Prostate gland (tissue), 2 donors: ENCODE measurements at regions not wholly inside any gene's neighbourhood (a gene's known extent, or its start where the extent isn't known, plus 50 kb on each side); places are given as distances from the start of the nearest gene placed in this dataset.
"Not testable (repeated sequence)": the region's sequence is repeated elsewhere in the genome, so short reads cannot be mapped to it uniquely, and the experiment has no call there.

Experiments used
- DNase-seq: peaks from one replicate; pipeline ENCODE4 v3.0.0-alpha.2; 2019; ENCODE audit warnings: low spot score
- H3K27ac ChIP-seq, 2 donors: fragments of 200-600 bp; sonication (generic); 2 replicates each; pipeline ENCODE4 v1.5.1; 2017 to 2019
- H3K27me3 ChIP-seq: fragments of 200-600 bp; sonication (generic); replicated peaks from 2 replicates; pipeline ENCODE4 v1.5.1; 2019; ENCODE audit not compliant: insufficient read depth
- H3K36me3 ChIP-seq, 2 donors: fragments of 200-600 bp; sonication (generic); 1 replicate in 1 of 2; 2 replicates in 1 of 2; pipeline versions ENCODE4 v1.5.1 to v1.8.1; 2017 to 2019
- H3K4me1 ChIP-seq: fragments of 200-600 bp; sonication (generic); replicated peaks from 2 replicates; pipeline ENCODE4 v1.5.1; 2019
- H3K4me3 ChIP-seq, 2 donors: fragments of 200-600 bp; sonication (generic); 2 replicates each; pipeline ENCODE4 v1.5.1; 2017 to 2019
- H3K9me3 ChIP-seq: fragments of 200-600 bp; sonication (generic); 2 replicates; pipeline ENCODE4 v1.5.1; 2017
- POLR2A ChIP-seq: fragments of 450-650 bp; IDR thresholded peaks from one replicate; pipeline ENCODE4 v1.6.1; 2016; ENCODE audit warnings: antibody characterized with exemption, mild to moderate bottlenecking
- POLR2AphosphoS5 ChIP-seq: sonication (generic); formaldehyde crosslinking; IDR thresholded peaks from one replicate; pipeline ENCODE4 v1.6.1; 2017; ENCODE audit warnings: antibody characterized with exemption
- WGBS: methylation state at CpG from one replicate; pipeline ENCODE4 v1.1.5; 2018; 5-methylcytosine and 5-hydroxymethylcytosine counted together
- intact Hi-C: fragments of 100-400 bp; cut with DNase I; formaldehyde crosslinking; loops from one replicate; pipeline ENCODE4 v1.14.2; 2022
- TF ChIP-seq, protein P1 (sequence below), 4 experiments: fragments of 200-600 bp in 2 of 4; fragments of 450-650 bp in 2 of 4; sonication (generic) in 2 of 4; IDR thresholded peaks; 1 replicate in 3 of 4; 2 replicates in 1 of 4; pipeline ENCODE4 v1.5.1; 2016 to 2019; ENCODE audit warnings: antibody characterized with exemption in 4 of 4, mild to moderate bottlenecking in 2 of 4, moderate library complexity in 2 of 4

DNA sequence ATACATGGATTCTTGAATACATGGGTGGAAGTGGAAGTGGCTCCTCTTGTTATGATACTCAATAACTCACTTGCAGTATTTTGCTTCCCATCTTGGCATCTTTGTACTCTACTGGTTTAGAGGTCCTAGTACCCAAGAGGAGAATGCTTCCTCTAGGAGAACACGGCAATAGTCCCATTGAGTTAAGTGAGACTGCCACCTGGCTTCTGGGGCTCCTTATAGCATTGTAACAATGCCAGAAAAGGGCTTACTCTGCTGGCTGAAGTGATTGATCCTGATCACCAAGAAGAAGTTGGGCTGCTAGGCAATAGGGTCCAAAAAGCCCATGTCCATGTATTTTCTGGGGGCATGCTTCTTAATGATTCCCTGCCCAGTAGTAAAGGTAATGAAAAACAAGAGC, 627.6 kb upstream of the SGCD start:
- no peak for TF ChIP-seq POLR2A
- no peak for TF ChIP-seq POLR2AphosphoS5
- TF ChIP-seq, protein P1, sequence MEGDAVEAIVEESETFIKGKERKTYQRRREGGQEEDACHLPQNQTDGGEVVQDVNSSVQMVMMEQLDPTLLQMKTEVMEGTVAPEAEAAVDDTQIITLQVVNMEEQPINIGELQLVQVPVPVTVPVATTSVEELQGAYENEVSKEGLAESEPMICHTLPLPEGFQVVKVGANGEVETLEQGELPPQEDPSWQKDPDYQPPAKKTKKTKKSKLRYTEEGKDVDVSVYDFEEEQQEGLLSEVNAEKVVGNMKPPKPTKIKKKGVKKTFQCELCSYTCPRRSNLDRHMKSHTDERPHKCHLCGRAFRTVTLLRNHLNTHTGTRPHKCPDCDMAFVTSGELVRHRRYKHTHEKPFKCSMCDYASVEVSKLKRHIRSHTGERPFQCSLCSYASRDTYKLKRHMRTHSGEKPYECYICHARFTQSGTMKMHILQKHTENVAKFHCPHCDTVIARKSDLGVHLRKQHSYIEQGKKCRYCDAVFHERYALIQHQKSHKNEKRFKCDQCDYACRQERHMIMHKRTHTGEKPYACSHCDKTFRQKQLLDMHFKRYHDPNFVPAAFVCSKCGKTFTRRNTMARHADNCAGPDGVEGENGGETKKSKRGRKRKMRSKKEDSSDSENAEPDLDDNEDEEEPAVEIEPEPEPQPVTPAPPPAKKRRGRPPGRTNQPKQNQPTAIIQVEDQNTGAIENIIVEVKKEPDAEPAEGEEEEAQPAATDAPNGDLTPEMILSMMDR (IDR thresholded peaks at IDR 0.05): peak in 1 of 4 experiments; percentile 20
- Histone ChIP-seq H3K4me3 (no peak overlapping the region), H3K9me3 (no peaks in the 10 kb centered on the region), H3K27ac (no peak overlapping the region), H3K4me1 (no peaks in the 10 kb centered on the region), H3K36me3 (no peaks in the 10 kb centered on the region), H3K27me3 (no peaks in the 10 kb centered on the region)
- 33% methylated on average over 1 of the region's 1 CpG for WGBS
- intact Hi-C loops: no loop called here
- no peak for DNase-seq

DNA sequence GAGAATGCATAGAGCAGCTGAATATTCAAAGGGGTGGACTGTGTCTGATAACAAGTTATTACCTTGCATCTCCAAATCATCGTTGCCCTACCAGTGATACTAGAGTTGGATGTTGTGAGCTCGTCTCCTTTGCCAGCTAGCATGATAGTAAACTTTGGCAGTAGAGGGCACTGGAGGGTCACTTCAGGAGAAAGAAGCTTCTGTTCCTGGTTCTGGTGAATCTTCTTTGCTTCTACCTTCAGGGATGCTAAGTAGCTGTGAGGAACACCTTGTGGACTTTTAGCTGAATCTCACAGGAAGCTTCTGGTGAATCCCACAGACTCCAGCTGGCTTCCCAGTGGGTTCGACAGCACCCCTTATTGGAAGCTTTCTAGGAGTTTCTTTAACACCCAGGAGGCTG, 626.6 kb upstream of the SGCD start:
- Histone ChIP-seq H3K4me3 (no peak overlapping the region), H3K27me3 (no peaks in the 10 kb centered on the region), H3K9me3 (no peaks in the 10 kb centered on the region), H3K27ac (no peak overlapping the region), H3K36me3 (no peaks in the 10 kb centered on the region), H3K4me1 (no peaks in the 10 kb centered on the region)
- intact Hi-C loops: loop anchor here (10.0 kb wide), 1 partner anchor 326 kb away; no protein-coding TSS in a partner anchor
- TF ChIP-seq POLR2A (no peak), POLR2AphosphoS5 (no peak)
- TF ChIP-seq, protein P1 (IDR thresholded peaks at IDR 0.05): no peak
- DNase-seq: no peak
- 44% methylated on average over 3 of the region's 3 CpGs for WGBS

DNA sequence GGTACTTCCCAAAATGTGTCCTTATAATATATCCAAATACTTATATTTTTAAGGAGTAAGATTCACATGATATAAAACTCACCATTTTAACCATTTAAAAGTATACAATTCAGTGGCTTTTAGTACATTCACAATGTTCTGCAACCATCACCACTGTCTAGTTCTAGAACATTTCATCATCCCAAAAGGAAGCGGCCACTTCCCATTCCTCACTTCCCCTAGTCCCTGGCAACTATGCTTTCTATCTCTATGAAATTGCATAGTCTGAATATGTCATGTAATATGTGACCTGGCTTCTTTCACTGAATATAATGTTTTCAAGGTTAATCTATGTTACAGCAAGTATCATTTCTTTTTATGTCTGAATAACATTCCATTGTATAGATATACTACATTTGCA, 615.1 kb upstream of the SGCD start:
- DNase-seq: no peak
- WGBS: 93% methylated on average over 1 of the region's 1 CpG
- TF ChIP-seq, protein P1 (IDR thresholded peaks at IDR 0.05): no peak
- TF ChIP-seq POLR2AphosphoS5 (no peak), POLR2A (no peak)
- Histone ChIP-seq H3K9me3 (no peaks in the 10 kb centered on the region), H3K4me1 (no peaks in the 10 kb centered on the region), H3K27ac (no peak overlapping the region), H3K4me3 (no peak overlapping the region), H3K27me3 (no peaks in the 10 kb centered on the region), H3K36me3 (no peaks in the 10 kb centered on the region)
- intact Hi-C loops: no loop called here

DNA sequence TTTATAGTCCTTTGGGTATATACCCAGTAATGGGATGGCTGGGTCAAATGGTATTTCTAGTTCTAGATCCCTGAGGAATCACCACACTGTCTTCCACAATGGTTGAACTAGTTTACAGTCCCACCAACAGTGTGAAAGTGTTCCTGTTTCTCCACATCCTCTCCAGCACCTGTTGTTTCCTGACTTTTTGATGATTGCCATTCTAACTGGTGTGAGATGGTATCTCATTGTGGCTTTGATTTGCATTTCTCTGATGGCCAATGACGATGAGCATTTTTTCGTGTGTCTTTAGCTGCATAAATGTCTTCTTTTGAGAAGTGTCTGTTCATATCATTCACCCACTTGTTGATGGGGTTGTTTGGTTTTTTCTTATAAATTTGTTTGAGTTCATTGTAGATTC, 612.5 kb upstream of the SGCD start:
- H3K4me1 ChIP-seq, H3K4me3 ChIP-seq, DNase-seq, H3K27me3 ChIP-seq, H3K36me3 ChIP-seq, intact Hi-C loops, H3K27ac ChIP-seq, H3K9me3 ChIP-seq: not testable (repeated sequence)
- 70% methylated on average over 2 of the region's 2 CpGs for WGBS

DNA sequence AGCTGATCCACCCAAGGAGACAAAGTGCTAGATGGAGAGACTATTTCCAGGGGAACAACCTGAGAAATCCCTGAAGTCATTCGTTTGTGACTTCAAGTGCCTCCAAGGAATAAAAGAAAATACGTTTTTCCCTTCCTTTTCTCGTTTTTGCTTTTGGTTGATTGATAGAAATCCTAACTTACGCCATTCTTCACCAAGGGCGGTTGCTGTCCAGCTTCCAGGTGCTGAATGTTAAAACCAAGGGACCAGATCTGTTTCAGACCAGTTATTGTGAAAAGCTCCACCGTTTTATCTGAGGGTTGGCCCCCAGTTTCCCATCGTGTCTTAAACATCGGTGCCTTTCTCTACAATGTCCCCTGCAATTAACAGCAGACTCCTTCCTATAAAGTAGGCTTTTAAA, 600.7 kb upstream of the SGCD start:
- TF ChIP-seq POLR2AphosphoS5 (no peak), POLR2A (no peak)
- TF ChIP-seq, protein P1 (IDR thresholded peaks at IDR 0.05): no peak
- 2% methylated on average over 8 of the region's 8 CpGs for WGBS
- no peak for DNase-seq
- H3K9me3 ChIP-seq: no peaks in the 10 kb centered on the region
- no peaks in the 10 kb centered on the region for H3K4me1 ChIP-seq
- no peaks in the 10 kb centered on the region for H3K36me3 ChIP-seq
- no peak overlapping the region for H3K27ac ChIP-seq
- no peaks in the 10 kb centered on the region for H3K27me3 ChIP-seq
- no peak overlapping the region for H3K4me3 ChIP-seq
- intact Hi-C loops: no loop called here
